ENCODE measurements at regions not wholly inside any gene's neighbourhood (a gene's known extent, or its start where the extent isn't known, plus 50 kb on each side); places are given as distances from the start of the nearest gene placed in this dataset.

DNA sequence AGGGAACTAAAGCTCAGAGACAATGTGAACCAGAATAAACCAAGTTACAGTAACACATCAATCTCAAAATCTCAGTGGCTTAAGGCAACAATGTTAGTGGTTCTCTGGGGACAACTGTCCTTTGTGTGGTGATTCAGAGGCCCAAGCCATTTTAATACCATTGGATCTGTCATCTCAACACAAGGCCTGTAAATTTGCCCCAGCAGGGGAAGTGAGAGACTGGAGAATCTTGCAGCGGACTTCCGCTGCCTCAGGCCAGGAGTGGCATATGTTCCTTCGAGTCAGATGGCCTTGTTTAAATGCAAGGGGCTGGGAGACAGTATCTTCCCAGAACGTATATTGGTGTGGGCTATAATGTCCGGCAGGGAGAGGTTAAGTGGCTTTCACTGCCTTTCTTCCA, 126.0 kb downstream of the CD83 start:
- TF ChIP-seq, protein P1, sequence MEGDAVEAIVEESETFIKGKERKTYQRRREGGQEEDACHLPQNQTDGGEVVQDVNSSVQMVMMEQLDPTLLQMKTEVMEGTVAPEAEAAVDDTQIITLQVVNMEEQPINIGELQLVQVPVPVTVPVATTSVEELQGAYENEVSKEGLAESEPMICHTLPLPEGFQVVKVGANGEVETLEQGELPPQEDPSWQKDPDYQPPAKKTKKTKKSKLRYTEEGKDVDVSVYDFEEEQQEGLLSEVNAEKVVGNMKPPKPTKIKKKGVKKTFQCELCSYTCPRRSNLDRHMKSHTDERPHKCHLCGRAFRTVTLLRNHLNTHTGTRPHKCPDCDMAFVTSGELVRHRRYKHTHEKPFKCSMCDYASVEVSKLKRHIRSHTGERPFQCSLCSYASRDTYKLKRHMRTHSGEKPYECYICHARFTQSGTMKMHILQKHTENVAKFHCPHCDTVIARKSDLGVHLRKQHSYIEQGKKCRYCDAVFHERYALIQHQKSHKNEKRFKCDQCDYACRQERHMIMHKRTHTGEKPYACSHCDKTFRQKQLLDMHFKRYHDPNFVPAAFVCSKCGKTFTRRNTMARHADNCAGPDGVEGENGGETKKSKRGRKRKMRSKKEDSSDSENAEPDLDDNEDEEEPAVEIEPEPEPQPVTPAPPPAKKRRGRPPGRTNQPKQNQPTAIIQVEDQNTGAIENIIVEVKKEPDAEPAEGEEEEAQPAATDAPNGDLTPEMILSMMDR (conservative IDR thresholded peaks at IDR 0.05) = no peak
- TF ChIP-seq EZH2 (IDR thresholded peaks at IDR 0.05; ENCODE audit: low read depth) = no peak
